ENCODE measurements at regions not wholly inside any gene's neighbourhood (a gene's known extent, or its start where the extent isn't known, plus 50 kb on each side); places are given as distances from the start of the nearest gene placed in this dataset.

- TF ChIP-seq CTCF (IDR thresholded peaks at IDR 0.05) = no peak
- no peak overlapping the region for H3K4me3 ChIP-seq
- H3K9me3 ChIP-seq = peaks cover 3 to 28% (median 11%) of the 10 kb centered on the region in 3 donors
- H3K4me1 ChIP-seq = no peaks in the 10 kb centered on the region
- DNase-seq = no peak
- intact Hi-C loops (cut with DNase I; ENCODE audit: low total_unique reads) = loop anchor here (10.0 kb wide), 1 partner anchor 350 kb away; no protein-coding TSS in a partner anchor
- H3K36me3 ChIP-seq = no peaks in the 10 kb centered on the region
- H3K27me3 ChIP-seq = no peaks in the 10 kb centered on the region
- H3K27ac ChIP-seq = no peak overlapping the region
These were observed 60.6 kb upstream of the CDK20 start for GRCh38 chr9:88034964-88035363.

GRCh38 chr9:88033359-88033702 lies 59.0 kb upstream of the CDK20 start:
- peaks cover 3 to 20% (median 11%) of the 10 kb centered on the region in 3 donors for H3K9me3 ChIP-seq
- H3K36me3 ChIP-seq = no peaks in the 10 kb centered on the region
- intact Hi-C loops (cut with DNase I; ENCODE audit: low total_unique reads) = loop anchor here (10.0 kb wide), 1 partner anchor 349 kb away; no protein-coding TSS in a partner anchor
- no peak overlapping the region for H3K27ac ChIP-seq
- no peaks in the 10 kb centered on the region for H3K4me1 ChIP-seq
- no peak for DNase-seq
- no peak for TF ChIP-seq CTCF (IDR thresholded peaks at IDR 0.05)
- H3K27me3 ChIP-seq = no peaks in the 10 kb centered on the region
- H3K4me3 ChIP-seq = no peak overlapping the region

GRCh38 chr9:88028338-88028737 lies 54.0 kb upstream of the CDK20 start:
- H3K4me1 ChIP-seq = no peaks in the 10 kb centered on the region
- H3K9me3 ChIP-seq = no peaks in the 10 kb centered on the region
- H3K4me3 ChIP-seq = no peak overlapping the region
- no peaks in the 10 kb centered on the region for H3K27me3 ChIP-seq
- no peak for DNase-seq
- H3K27ac ChIP-seq = no peak overlapping the region
- intact Hi-C loops (cut with DNase I; ENCODE audit: low total_unique reads) = no loop called here
- no peaks in the 10 kb centered on the region for H3K36me3 ChIP-seq
- TF ChIP-seq CTCF (IDR thresholded peaks at IDR 0.05) = no peak

GRCh38 chr9:88026118-88026479 lies 51.8 kb upstream of the CDK20 start:
- intact Hi-C loops (cut with DNase I; ENCODE audit: low total_unique reads) = no loop called here
- TF ChIP-seq CTCF (IDR thresholded peaks at IDR 0.05) = no peak
- H3K27ac ChIP-seq = no peak overlapping the region

GRCh38 chr9:88025411-88026117 lies 51.2 kb upstream of the CDK20 start:
- DNase-seq = no peak
- Histone ChIP-seq H3K36me3 (no peaks in the 10 kb centered on the region), H3K4me3 (no peak overlapping the region), H3K9me3 (no peaks in the 10 kb centered on the region), H3K27me3 (no peaks in the 10 kb centered on the region), H3K4me1 (no peaks in the 10 kb centered on the region), H3K27ac (no peak overlapping the region)
- TF ChIP-seq CTCF (IDR thresholded peaks at IDR 0.05) = no peak
- intact Hi-C loops (cut with DNase I; ENCODE audit: low total_unique reads) = no loop called here

More at GRCh38 chr9:88026118-88026479, 51.8 kb upstream of the CDK20 start:
- no peak overlapping the region for H3K4me3 ChIP-seq
- no peaks in the 10 kb centered on the region for H3K4me1 ChIP-seq
- H3K9me3 ChIP-seq = no peaks in the 10 kb centered on the region
- H3K27me3 ChIP-seq = no peaks in the 10 kb centered on the region
- H3K36me3 ChIP-seq = no peaks in the 10 kb centered on the region
- no peak for DNase-seq

GRCh38 chr9:88024896-88025295 lies 50.6 kb upstream of the CDK20 start:
- Histone ChIP-seq H3K9me3 (no peaks in the 10 kb centered on the region), H3K27me3 (no peaks in the 10 kb centered on the region), H3K4me1 (no peaks in the 10 kb centered on the region), H3K4me3 (no peak overlapping the region), H3K36me3 (no peaks in the 10 kb centered on the region), H3K27ac (no peak overlapping the region)
- no peak for TF ChIP-seq CTCF (IDR thresholded peaks at IDR 0.05)
- intact Hi-C loops (cut with DNase I; ENCODE audit: low total_unique reads) = no loop called here
- no peak for DNase-seq
